Tongue (tissue), 1 donor: ENCODE measurements at regions not wholly inside any gene's neighbourhood (a gene's known extent, or its start where the extent isn't known, plus 50 kb on each side); places are given as distances from the start of the nearest gene placed in this dataset.

Experiments used
- DNase-seq: peaks from one replicate; pipeline ENCODE4 v3.0.0-alpha.2; 2015

GRCh38 chr14:79961197-79961596 is 250.1 kb downstream of the DIO2 start:
- no peak for DNase-seq

GRCh38 chr14:79960288-79960687 is 251.0 kb downstream of the DIO2 start:
- no peak for DNase-seq

DNA sequence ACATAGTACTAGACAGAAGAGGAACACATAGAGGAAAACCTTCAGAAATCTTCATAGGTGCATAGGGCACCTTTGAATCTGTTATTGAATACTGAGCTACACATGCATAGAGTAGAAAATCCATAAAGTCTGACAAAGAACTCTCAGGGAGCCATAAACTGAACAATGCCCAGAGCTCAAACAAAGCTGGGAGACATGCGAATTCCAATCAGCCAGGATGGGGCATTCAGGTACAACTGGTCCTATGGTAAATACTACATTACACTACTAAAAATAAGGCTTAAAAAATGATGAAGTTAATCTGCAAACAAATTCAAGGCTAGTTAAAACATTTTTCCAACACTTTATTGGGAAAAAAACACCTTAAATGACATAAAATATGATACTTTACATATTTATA is 259.7 kb downstream of the DIO2 start:
- DNase-seq: no peak

- DNase-seq: peak; percentile 6
Measured at GRCh38 chr14:79949906-79950305, 261.4 kb downstream of the DIO2 start.

- DNase-seq: no peak
Measured at GRCh38 chr14:79947440-79948054, 263.8 kb downstream of the DIO2 start.

DNA sequence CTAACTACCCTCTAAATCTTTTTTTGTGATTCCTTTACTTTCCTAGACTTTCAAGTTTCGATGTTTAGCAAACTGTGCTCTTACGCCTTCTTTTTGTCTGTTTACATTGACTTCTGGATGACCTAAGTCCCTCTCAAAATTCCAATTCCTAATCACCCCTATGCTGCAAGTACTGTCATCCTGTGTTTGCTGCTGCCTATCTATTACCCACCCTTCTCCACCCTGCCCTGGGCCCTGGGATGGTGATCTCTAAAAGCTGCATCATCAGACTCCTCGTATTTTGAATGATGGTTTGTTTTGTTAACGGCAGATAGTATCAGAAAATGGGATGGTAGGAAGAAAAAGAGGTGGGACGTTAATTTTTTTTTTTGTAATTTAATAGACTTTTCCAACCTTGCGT is 272.1 kb downstream of the DIO2 start:
- no peak for DNase-seq

GRCh38 chr14:79938185-79938584 is 273.1 kb downstream of the DIO2 start:
- DNase-seq: no peak

- no peak for DNase-seq
Measured at GRCh38 chr14:79937433-79937832, 273.9 kb downstream of the DIO2 start.

DNA sequence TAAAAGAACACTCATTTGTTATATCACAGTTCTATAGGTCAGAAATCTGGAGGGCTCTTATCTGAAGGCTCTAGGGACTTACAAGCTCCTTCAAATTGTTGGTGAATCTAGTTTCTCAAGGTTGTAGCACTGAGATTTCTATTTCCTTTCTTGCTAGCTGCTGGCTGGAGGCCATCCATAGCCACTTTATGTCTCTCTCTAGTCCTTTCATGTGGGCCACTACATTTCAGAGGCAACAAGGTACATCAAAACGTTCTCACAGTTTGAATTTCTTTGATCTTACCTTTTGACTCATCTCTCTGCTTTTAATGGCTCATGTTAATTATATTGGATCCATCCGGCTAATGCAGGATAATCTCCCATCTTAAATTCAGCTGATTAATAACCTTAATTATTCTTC is 286.8 kb downstream of the DIO2 start:
- DNase-seq: no peak

GRCh38 chr14:79920180-79920692 is 291.1 kb downstream of the DIO2 start:
- no peak for DNase-seq
